Spleen (tissue), 7 donors: ENCODE measurements at regions not wholly inside any gene's neighbourhood (a gene's known extent, or its start where the extent isn't known, plus 50 kb on each side); places are given as distances from the start of the nearest gene placed in this dataset.

Source experiments
- CTCF ChIP-seq, 11 experiments: fragments of 200-600 bp in 7 of 11; fragments of 450-650 bp in 4 of 11; sonication (generic) in 4 of 11; IDR thresholded peaks in 8 of 11; conservative IDR thresholded peaks in 3 of 11; 1 replicate in 7 of 11; 2 replicates in 4 of 11; pipeline versions ENCODE4 v1.4.0 to v1.8.0; 2016 to 2021; ENCODE audit warnings: antibody characterized with exemption in 11 of 11, inconsistent platforms in 4 of 11, mild to moderate bottlenecking in 1 of 11
- POLR2A ChIP-seq, 3 donors: fragments of 450-650 bp; IDR thresholded peaks; one replicate each; pipeline ENCODE4 v1.5.1; 2017; ENCODE audit warnings: antibody characterized with exemption in 3 of 3, mild to moderate bottlenecking in 1 of 3
- donor health status: DM: no; HTN: no; CAD: no; lungs with moderate emphysema.
- donor health status: DM: no; HTN: no; CAD: no.
- donor health status: DM: no; HTN: no; CAD: no.

- no peak for TF ChIP-seq CTCF (IDR thresholded peaks at IDR 0.05 in 8 of 11, conservative IDR thresholded peaks at IDR 0.05 in 3 of 11)
- no peak for TF ChIP-seq POLR2A (IDR thresholded peaks at IDR 0.05)
These were observed 427.2 kb downstream of the PLCL1 start for GRCh38 chr2:198231562-198231961.
